Osteoblast (primary cell): ENCODE measurements at regions not wholly inside any gene's neighbourhood (a gene's known extent, or its start where the extent isn't known, plus 50 kb on each side); places are given as distances from the start of the nearest gene placed in this dataset.

Experiments
- DNase-seq: peaks from one replicate; pipeline ENCODE4 v3.0.0; 2011; ENCODE audit warnings: low spot score, mixed read lengths; ENCODE audit not compliant: insufficient read length; ENCODE audit errors: missing footprints
- H2AFZ ChIP-seq: 2 replicates; pipeline ENCODE4 v1.6.0; 2011; ENCODE audit warnings: mild to moderate bottlenecking, low read length
- H3K27ac ChIP-seq: 2 replicates; pipeline ENCODE4 v1.5.1; 2011; ENCODE audit warnings: mild to moderate bottlenecking, low read depth, low read length, moderate library complexity
- H3K27me3 ChIP-seq: 2 replicates; pipeline ENCODE4 v1.6.0; 2012; ENCODE audit warnings: mild to moderate bottlenecking, control low read depth, inconsistent platforms, low read length, moderate library complexity; ENCODE audit not compliant: insufficient read depth
- H3K36me3 ChIP-seq: 2 replicates; pipeline ENCODE4 v1.5.1; 2011; ENCODE audit warnings: mild to moderate bottlenecking, low read length, control low read depth, moderate library complexity; ENCODE audit not compliant: insufficient read depth
- H3K4me1 ChIP-seq: 2 replicates; pipeline ENCODE4 v1.5.1; 2011; ENCODE audit warnings: mild to moderate bottlenecking, low read length, control low read depth, moderate library complexity; ENCODE audit not compliant: insufficient read depth
- H3K4me2 ChIP-seq: 2 replicates; pipeline ENCODE4 v1.6.0; 2011; ENCODE audit warnings: mild to moderate bottlenecking, low read length; ENCODE audit not compliant: insufficient read depth
- H3K4me3 ChIP-seq: fragments of 200-600 bp; sonication (generic); 3 replicates; pipeline ENCODE4 v1.5.1; 2012; ENCODE audit warnings: mild to moderate bottlenecking, low read length, inconsistent platforms; ENCODE audit not compliant: insufficient read depth
- H3K79me2 ChIP-seq: 2 replicates; pipeline ENCODE4 v1.6.0; 2012; ENCODE audit warnings: mild to moderate bottlenecking, low read length, control low read depth, inconsistent platforms; ENCODE audit not compliant: insufficient read depth
- H3K9me3 ChIP-seq: 2 replicates; pipeline ENCODE4 v1.5.1; 2011; ENCODE audit warnings: low read depth, low read length, control low read depth
- H4K20me1 ChIP-seq: 2 replicates; pipeline ENCODE4 v1.6.0; 2012; ENCODE audit warnings: mild to moderate bottlenecking, low read length, control low read depth; ENCODE audit not compliant: insufficient read depth
- CTCF ChIP-seq: IDR thresholded peaks from 2 replicates; pipeline ENCODE4 v1.5.1; 2011; ENCODE audit warnings: mild to moderate bottlenecking, low read depth, low read length, moderate library complexity; ENCODE audit errors: extremely low read depth

GRCh38 chr3:111277226-111277625 is 205.6 kb downstream of the NECTIN3 start:
- no peaks in the 10 kb centered on the region for H3K4me1 ChIP-seq
- no peak overlapping the region for H2AFZ ChIP-seq
- H3K4me2 ChIP-seq = peak overlapping the region; percentile 42

GRCh38 chr3:111278959-111279358 is 207.3 kb downstream of the NECTIN3 start:
- H3K27me3 ChIP-seq = peaks cover 13% of the 10 kb centered on the region
- no peak overlapping the region for H2AFZ ChIP-seq

More at GRCh38 chr3:111277226-111277625, 205.6 kb downstream of the NECTIN3 start:
- Histone ChIP-seq H3K27me3 (peaks cover 13% of the 10 kb centered on the region), H3K79me2 (no peaks in the 10 kb centered on the region), H3K27ac (no peak overlapping the region), H4K20me1 (no peaks in the 10 kb centered on the region), H3K4me3 (no peak overlapping the region), H3K36me3 (no peaks in the 10 kb centered on the region), H3K9me3 (no peaks in the 10 kb centered on the region)
- peak; percentile 41 for TF ChIP-seq CTCF
- DNase-seq = peak; percentile 58

GRCh38 chr3:111282024-111282423 is 210.4 kb downstream of the NECTIN3 start:
- Histone ChIP-seq H3K4me1 (no peaks in the 10 kb centered on the region), H3K4me2 (no peak overlapping the region), H4K20me1 (no peaks in the 10 kb centered on the region), H3K27me3 (peaks cover 14% of the 10 kb centered on the region), H3K36me3 (no peaks in the 10 kb centered on the region), H3K9me3 (no peaks in the 10 kb centered on the region), H3K4me3 (no peak overlapping the region), H2AFZ (no peak overlapping the region), H3K27ac (no peak overlapping the region), H3K79me2 (no peaks in the 10 kb centered on the region)
- no peak for TF ChIP-seq CTCF
- no peak for DNase-seq

More at GRCh38 chr3:111278959-111279358, 207.3 kb downstream of the NECTIN3 start:
- no peak for TF ChIP-seq CTCF
- no peak for DNase-seq
- no peaks in the 10 kb centered on the region for H3K36me3 ChIP-seq
- no peak overlapping the region for H3K4me2 ChIP-seq
- no peak overlapping the region for H3K27ac ChIP-seq
- H3K4me1 ChIP-seq = no peaks in the 10 kb centered on the region
- no peaks in the 10 kb centered on the region for H4K20me1 ChIP-seq
- H3K4me3 ChIP-seq = no peak overlapping the region
- no peaks in the 10 kb centered on the region for H3K9me3 ChIP-seq
- H3K79me2 ChIP-seq = no peaks in the 10 kb centered on the region

- no peak for DNase-seq
- H3K27me3 ChIP-seq = peaks cover 14% of the 10 kb centered on the region
Measured at GRCh38 chr3:111283165-111283564, 211.5 kb downstream of the NECTIN3 start.

More at GRCh38 chr3:111283165-111283564, 211.5 kb downstream of the NECTIN3 start:
- Histone ChIP-seq H3K4me3 (no peak overlapping the region), H3K27ac (no peak overlapping the region), H2AFZ (no peak overlapping the region), H3K4me2 (no peak overlapping the region), H4K20me1 (no peaks in the 10 kb centered on the region), H3K79me2 (no peaks in the 10 kb centered on the region), H3K4me1 (no peaks in the 10 kb centered on the region), H3K9me3 (no peaks in the 10 kb centered on the region), H3K36me3 (no peaks in the 10 kb centered on the region)
- TF ChIP-seq CTCF = no peak
